ENCODE measurements at regions not wholly inside any gene's neighbourhood (a gene's known extent, or its start where the extent isn't known, plus 50 kb on each side); places are given as distances from the start of the nearest gene placed in this dataset.

DNA sequence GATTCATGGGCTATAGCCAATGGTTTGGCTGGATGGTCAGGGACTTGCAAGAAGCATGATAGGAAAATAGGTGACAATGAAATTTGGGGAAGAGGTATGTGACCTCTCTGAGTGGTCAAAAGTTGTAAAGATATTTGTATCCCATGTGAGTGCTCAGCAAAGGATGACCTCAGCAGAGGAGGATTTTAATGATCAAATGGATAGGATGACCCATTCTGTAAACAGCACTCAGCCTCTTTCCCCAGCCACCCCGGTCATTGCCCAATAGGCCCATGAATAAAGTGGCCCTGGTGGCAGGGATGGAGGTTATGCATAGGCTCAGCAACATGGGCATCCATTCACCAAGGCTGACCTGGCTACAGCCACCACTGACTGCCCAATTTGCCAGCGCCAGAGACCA lies 138.4 kb upstream of the SPDL1 start:
- no peak for DNase-seq

DNA sequence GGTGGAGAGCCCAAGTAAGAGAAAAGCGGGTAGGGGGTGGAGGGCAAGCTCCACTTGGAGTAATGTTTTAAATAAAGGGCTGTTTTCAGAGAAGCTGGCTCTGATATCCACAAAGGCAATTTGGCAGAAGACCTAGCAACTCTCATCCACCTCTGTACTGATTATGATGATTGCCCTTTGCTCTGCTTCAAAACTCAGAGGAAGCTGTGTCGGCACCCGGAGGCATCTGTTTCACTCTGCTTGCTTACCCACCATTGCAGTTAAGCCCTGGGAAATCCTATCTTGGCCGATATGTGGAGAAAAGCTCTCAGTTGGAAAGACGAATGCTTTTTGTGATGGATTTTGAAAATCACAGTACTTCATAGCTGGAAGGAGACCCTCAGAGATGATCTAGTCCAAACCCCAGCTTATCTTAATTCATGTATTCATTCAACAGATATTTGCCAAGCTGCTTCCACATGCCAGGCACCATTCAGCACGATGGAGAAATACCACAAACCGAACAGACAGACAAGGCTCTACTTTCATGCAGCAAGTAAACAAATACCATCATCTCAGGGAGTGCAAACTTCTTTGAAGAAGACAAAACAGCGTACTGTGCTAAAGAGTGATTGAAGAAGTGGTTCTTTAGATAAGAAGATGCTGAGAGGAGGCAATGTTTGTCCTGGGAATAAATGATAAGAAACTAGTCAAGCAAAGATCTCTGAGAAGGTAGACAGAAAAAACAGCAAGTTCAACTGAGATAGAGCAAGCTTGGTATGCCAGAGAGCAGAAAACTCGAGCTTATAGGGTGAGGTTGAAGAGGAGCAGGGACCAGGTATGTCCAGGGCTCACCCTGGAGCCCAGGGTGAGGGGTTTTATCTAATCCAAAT lies 140.4 kb upstream of the SPDL1 start:
- no peak for DNase-seq

DNA sequence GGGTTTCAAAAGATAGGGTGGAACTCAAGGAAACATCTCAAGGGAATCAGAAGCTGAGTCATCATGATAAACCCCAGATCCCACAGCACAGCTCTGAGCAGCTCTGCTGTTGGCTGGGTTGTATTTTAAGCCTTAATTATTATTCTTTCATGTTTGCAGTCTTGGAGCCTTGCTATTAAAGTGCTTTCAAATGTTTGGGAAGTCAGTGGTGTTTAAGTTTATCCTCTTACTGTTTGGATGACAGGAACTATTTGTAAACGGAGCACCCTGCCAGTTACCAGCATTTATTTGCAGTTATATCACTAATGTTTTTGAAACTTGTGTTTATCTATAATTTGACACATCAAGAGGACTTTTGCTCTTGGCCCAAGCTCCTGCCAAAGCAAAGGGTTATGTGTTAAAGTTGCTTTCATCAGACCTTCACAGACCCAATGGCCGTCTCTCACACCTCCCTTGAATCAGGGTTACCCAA lies 141.1 kb upstream of the SPDL1 start:
- DNase-seq: no peak

DNA sequence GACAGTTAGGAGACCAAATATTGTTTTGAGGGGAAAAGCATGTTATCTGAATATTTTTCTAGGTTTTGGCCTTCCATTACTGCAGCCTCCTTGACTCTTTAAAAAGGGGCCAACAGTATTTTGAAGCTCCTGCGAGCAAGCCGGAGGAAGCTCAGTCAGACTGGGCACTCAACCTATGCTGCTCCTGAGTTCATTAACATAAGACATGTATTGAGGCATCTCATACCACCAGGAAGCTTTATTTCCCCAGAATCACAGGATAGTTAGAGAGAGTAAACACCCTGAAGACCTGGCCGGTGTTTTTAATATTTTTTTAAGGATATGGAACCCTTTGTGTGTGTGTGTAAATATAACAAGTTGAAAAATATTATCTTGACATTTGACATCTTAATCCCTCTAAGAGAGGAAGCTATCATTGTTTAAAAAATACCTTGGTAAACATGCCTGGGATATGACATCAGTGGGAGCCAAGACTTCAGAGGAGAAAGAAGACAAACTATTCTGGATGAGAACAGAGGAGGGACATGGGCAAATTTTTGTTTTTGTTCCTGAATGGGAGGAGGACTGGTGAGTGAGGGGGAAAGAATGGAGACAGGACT lies 139.3 kb upstream of the SLIT3 start:
- no peak for DNase-seq

DNA sequence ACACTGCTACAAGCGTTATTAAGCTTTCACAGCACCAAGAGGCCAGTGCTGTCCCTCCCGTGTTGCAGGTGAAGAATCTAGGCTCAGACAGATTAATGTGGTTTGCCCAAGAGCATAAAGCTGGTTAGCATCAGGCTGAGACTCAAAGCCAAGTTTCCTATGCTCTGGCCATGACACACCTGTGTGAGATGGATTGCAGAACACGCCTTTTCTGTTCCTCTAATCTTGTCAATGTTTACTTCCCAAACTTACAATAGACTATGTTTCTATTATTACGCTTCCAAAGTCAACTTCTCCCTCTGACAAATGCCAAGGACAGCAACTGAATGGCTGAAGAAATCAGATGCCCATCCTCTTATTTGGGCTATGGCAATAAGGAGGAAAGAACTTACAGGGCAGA lies 138.4 kb upstream of the SLIT3 start:
- DNase-seq: no peak

DNA sequence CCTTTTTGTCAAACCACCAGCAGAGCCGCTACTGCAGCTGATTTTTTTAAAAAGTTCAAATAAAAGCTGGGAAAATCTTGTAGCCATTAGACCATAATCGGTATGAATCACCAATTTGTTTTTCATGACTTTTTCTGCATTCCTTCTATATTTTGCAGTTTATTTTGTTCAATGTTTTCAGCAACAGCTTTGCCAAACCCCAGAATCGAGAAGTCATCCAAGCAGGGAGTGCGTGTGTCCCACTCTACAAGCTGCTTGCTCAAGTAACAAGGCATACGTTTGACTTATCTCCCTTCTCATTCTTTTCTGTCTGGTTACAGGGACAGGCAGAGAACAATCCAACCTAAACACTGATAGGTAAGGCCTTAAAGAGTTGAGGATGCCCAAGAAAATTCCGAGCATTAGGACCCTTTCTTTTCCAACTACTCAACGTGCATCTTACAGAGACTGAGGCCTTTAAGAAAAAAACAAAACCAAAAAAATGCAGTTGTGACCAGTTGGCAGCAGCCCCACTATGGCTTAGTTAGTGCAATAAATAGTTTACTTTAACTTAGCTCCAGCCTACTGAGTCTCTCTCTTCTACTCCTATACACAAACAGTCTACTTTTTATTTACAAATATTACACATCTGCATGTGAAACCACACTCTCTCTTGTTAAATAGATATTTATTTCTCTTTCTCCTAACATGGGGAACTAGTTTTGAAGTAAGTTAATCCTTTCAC lies 134.7 kb upstream of the SLIT3 start:
- no peak for DNase-seq

DNA sequence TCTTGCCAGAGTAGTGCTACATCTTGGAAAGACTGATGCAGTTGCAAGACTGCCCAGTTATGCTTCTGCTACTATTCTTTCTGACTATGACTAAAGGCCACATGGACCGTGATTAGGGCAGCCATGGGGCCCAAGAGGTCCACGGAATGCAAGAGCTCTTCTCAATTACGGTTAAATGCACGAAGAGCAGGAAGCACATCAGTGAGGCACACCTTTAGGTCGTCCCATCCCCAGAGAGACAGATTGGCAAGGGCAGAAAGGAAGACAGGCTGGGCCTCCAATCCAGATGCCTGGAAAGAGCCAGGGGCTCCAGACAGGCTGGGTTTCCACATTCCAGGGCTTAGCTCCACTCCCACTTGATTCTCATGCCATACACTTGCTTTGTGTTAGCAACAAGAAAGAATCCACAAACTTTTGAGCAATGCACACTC lies 132.3 kb upstream of the SLIT3 start:
- DNase-seq: no peak

DNA sequence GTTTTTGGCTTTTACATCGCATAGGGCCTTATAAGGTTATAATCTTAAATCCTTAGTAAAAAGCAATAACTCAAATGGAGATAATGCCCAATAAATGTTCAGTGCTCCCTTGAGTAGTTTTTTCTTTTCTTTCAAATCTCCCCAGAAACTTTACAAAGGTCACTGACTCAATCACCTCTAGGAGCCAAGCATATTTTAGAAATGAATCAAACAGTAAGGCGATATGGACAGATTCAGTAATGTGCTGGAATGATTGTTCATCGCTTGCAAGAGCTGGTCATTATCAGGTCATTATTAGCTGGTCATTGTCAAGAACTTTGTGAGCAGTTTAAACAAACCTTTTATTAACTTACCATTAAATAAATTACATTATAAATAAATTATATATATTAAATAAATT lies 130.4 kb upstream of the SLIT3 start:
- no peak for DNase-seq

DNA sequence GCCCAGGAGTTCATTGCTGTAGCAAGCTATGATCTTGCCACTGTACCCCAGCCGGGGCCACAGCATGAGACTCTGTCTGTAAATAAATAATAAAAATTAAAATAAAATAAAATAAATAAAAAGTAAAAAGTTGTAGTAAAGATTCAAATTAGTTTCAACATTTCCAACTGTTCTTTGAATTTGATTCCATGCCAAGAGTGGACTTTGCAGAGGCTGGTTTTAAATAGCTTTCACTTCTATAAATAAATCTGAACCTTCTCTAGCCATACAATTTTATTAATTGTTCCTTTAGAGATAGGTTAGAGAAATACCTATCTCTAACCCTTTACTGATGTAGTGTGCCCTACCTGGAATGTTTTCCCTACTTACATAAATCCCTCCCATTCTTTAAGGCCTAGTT lies 129.7 kb upstream of the SLIT3 start:
- DNase-seq: no peak

DNA sequence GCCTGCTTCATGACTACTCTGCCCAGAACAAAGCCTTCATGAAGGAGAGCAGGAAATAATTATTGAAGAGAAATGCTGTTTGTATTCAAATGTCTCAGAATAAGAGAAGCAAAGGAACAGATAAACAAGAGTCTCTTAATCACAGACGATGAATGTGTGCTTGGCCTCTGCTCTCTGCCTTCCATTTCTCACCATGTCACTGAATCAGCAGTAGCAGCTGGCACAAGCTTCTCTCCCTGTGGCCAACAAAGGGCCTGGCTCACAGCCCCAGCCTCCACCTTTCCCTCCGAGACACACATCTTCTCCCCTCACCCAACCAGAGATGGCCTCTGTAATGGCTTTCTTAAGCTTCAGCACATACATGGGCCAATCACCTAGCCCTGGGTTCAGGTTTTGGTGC lies 128.1 kb upstream of the SLIT3 start:
- DNase-seq: no peak

DNA sequence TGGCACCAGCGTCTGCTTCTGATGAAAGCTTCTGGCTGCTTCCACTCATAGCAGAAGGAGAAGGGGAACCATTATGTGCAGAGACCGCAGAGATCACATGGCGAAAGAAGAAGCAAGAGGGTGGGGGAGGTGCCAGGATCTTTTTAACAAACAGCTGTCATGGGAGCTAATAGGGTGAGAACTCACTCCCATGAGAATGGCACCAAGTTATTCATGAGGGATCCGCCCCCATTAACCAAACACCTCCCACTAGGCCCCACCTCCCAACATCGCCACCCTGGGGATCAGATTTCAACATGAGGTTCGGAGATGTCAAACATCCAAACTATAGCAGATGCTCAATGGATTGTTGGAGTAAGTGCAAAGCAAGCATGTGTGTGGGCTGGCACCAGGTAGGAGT lies 125.8 kb upstream of the SLIT3 start:
- DNase-seq: peak; percentile 82

DNA sequence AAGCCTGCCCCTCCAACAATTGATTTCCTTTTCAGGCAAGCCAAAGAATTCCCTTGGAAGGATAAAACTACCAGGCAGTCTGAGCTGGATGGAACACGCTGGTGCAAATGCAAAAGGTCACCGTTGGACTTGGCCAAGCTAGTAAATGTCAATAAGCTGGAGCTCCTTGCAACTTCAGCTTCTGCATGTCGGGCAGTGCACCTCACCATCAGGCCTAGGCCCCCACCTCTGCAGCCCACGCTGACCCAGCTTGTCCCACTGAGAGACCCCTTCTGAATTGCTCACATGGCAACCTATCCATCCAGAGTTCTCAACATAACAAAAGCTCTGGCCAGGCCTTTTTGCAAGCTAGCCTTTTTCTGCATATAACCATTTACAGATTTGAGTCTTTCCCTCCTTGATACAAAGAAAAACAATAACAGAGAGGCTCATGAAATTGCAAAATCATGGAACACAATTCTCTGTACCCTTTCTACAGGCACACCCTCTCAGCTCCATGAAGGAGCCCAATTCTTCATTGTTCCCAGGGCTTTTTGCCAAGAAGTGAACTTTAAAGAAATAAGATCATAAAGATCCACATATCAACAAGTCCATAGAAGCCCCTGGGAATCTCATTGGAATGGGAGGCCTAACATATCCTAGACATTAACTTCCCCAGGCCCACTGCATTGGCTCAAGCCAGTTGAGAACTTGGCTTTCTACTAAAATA lies 123.9 kb upstream of the SLIT3 start:
- DNase-seq: no peak

DNA sequence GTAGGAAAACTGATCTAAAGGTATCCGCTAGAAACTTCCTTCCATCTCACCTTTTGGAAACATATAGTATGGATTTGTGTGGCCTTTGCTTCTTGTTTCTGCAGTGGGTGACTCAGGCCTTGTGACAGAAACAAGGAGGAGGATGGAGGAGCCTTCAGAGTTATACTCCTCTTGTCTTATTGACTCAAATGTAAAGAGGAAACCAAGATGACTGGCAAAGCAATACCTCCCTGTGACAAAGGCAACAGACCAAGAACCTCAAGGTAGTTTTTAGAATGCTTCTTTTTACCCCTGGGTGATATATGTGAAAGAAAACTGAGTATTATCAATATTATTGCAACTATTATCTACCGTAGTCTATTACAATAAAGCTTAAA lies 123.3 kb upstream of the SLIT3 start:
- DNase-seq: no peak

DNA sequence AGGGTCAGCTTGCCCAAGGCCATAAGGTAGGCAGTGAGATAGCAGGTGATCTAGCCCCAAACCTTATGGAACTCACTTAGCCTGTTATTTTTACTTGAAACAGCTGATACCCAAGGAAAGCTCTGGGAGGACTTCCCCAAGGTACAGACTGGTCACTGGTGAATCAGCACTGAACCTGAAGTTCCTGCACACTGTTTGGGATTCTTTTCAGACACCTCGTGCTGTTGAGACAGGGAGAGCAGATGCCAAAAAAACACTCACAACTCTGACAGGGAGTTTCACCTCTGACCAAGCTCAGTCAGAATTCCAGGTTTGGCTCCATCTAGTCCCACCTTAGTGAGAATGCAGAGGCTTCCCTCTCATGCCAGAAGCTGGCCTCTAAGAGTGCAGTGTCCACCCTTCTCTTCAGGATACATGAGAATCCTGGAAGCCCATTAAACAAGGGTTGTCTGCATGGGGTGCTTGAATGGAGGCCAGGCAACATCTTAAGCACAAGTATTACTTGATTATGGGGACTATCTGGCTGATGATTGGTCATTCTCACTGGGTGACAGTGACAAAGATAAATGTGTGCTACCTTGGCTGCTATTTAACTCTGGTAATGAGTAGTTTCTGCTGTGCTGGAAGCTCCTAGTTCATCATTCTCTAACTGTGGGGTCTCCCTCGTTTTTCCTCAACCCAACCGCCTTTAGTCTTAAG lies 122.8 kb upstream of the SLIT3 start:
- DNase-seq: no peak

DNA sequence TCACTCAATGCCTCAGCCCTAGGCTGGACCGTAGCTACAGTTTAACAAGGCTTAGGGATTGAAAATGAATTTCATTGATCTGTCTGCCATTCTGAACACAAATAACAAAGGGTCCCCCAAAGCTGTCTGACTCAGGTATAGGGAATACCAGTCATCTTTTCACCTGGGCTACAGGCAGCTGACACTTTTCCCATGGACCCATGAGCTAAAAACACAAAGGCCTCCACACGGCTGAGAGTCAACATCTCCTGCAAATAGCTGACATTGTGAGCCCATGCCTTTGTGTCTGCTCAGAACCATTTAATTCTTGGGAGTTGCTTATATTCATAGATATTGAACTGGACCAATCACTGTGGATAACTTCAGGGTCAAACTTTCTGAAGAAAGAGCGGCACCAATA lies 121.1 kb upstream of the SLIT3 start:
- DNase-seq: no peak

DNA sequence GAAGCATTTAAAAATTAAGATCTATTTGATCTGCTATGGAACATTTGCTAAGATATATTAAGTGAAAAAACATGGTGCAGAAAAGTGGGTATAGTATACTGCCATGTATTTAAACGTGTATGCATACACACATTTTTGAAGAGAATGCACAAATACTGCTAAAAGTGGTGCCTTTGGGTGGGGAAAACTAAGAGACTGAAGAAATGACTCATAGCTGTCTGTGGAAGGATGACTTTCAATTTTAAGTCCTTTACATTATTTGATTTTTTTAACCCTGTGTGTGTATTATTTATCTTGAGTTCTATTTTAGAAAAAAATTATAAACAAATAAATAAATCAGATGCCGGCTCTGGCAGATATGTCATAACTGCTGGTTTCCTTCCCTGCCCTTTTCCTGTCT lies 120.7 kb upstream of the SLIT3 start:
- DNase-seq: no peak

DNA sequence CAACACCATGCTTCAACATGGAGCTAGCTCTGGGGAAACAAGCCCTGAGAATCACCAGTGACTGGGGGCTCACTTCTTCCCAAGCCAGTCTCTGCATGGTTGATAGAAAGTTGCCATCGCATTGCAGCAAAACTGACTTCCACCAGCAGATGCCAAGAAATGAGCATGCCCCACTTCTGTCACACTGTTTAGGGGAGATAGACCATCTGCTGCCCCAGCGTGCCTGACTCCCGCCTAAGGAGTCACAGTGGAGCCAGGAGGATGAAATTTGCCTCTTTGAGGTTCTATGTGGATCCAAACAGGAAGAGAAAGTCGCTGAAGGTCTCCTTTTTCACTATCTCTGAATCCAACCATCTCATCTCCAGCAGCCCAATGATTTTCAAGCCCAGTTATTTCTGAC lies 116.7 kb upstream of the SLIT3 start:
- no peak for DNase-seq

DNA sequence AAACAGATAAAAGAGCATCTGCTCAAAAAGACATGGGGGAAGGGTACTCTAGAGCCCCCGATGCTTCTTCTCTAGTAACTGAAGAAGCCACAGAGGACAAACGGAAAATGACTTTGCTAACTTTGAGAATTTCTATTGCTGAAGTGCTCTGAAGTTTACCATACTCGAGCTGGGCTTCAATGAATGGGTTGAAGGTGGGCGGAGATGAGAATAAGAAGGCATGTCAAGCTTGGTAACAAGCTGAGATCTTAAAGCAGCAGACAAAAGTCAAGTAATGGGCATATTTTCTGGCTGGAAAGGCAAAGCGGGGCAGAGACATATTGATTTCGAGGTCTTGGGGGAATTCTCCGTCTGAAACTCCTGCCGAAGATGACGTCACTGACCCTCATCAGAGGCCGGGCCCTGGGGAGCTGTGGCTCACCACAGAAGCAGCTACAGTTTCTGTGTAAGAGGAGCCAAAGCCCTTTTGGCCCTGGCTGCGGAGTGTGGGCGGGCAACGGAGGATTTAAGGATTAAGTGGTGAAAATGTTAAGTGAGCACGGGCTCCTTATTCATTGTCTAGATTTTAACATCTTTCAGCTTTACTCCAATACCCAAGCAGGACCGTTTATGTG lies 115.8 kb upstream of the SLIT3 start:
- DNase-seq: peak; percentile 23

DNA sequence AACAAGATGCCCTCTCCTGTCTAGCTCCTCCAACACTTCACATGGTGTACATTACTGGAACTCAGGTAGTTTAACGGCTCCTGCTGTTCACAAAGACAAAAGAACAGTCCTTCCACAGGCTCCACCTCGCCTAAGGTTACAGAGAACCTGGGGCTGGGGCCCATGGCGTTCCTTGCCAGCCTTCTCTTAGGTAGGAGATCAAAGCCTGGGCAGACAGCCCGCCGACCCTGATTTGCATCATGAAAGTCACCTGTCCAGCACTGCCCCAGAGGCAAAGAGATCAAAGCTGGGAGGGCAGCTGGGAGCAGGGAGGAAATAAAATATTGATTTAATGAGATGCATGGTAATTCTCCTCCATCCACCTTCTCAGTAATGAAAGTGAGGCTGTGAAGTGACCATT lies 115.0 kb upstream of the SLIT3 start:
- DNase-seq: no peak

DNA sequence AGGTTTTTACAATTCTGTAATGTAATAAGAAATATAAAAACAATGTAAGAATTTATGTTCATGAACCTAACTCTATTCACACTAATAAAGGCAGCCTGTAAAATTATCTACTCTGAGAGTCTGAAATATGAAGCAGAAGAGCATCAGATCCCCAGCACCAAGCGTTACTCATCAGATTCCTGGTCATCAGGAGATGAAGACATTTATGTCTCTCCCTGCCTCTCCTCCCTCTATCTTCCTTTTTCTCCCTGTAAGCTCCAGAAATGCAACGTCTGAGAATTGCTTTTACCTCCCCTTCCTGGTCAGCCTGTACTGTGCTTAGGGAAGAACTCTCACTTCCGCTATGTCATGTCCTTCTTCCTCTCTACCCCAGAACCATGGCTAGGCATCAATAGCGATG lies 114.4 kb upstream of the SLIT3 start:
- no peak for DNase-seq

DNA sequence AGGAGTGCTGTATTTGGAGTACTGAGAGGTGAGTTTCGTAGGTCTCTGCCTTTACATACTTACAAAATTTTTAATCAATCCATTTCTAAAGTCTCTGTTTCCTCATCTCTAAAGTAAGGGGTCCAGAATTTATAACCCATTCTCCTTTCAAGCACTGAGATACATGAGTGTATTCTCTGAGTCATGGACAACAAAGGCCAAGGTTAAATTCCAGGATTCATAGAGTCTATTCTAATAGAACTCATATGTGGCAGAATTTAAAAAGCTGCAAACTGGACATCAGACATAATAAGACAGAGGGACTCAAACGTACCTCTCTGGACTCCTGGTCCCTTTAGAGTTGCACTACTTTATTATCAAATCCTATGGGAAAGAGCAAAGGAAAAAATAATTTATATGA lies 112.5 kb upstream of the SLIT3 start:
- no peak for DNase-seq

DNA sequence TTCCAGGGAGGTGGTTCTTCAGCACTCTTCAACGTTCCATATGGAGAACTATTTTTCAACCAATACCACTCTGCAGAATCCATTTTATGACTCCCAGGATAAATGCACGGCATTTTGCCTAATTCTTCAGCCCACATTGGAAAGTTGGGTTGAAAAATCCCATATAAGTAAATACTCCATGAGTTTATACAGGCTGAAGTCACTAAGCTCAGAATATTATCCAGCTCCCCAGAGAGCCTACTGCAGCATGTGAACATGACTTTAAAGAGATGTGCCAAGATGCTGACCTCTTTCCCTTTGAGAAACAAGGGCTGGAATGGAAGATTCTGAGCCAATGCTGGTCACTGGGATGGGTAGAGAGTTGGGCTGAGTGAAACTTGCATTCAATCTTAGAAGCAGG lies 111.9 kb upstream of the SLIT3 start:
- no peak for DNase-seq
